H1 (cell line): ENCODE measurements at regions not wholly inside any gene's neighbourhood (a gene's known extent, or its start where the extent isn't known, plus 50 kb on each side); places are given as distances from the start of the nearest gene placed in this dataset.

Experiments
- CTCF ChIA-PET: fragments of 300-600 bp; sonication (Branson Sonifier 250); formaldehyde crosslinking; loops from one replicate; lab custom pipeline; 2021; ENCODE audit not compliant: partially characterized antibody; lab: Charles Lee
- POLR2A ChIA-PET: fragments of 300-600 bp; sonication (Branson Sonifier 250); formaldehyde crosslinking; loops from one replicate; lab custom pipeline; 2021; ENCODE audit warnings: inconsistent platforms; ENCODE audit not compliant: partially characterized antibody; lab: Charles Lee
- DNase-seq, 2 experiments: peaks; one replicate each; pipeline versions ENCODE4 v3.0.0 to v3.0.0-alpha.2; 2010 to 2022; ENCODE audit warnings: low spot score in 2 of 2, low read depth in 1 of 2, mixed read lengths in 1 of 2
- FAIRE-seq: peaks from 2 replicates; lab custom pipeline; 2011; peaks lifted over from hg19 to GRCh38; lab: Jason Lieb, UNC
- H2AFZ ChIP-seq: 2 replicates; pipeline ENCODE4 v1.8.1; 2012; ENCODE audit warnings: low read length, inconsistent platforms
- H2AK5ac ChIP-seq: 2 replicates; pipeline ENCODE4 v1.6.1; 2013; ENCODE audit warnings: low read depth, low read length
- H2BK120ac ChIP-seq: replicated peaks from 2 replicates; pipeline ENCODE3; 2013; ENCODE audit warnings: low read depth, low read length, inconsistent platforms
- H2BK12ac ChIP-seq: 2 replicates; pipeline ENCODE4 v1.6.1; 2013; ENCODE audit warnings: low read depth, low read length
- H2BK15ac ChIP-seq: 2 replicates; pipeline ENCODE4 v1.6.1; 2013; ENCODE audit warnings: low read length
- H2BK20ac ChIP-seq: 2 replicates; pipeline ENCODE4 v1.6.1; 2013; ENCODE audit warnings: low read length
- H2BK5ac ChIP-seq: 2 replicates; pipeline ENCODE4 v1.6.1; 2013; ENCODE audit warnings: low read depth, low read length
- H3K14ac ChIP-seq: 2 replicates; pipeline ENCODE4 v1.6.1; 2013; ENCODE audit warnings: inconsistent platforms; ENCODE audit not compliant: insufficient read length
- H3K18ac ChIP-seq: 2 replicates; pipeline ENCODE4 v1.6.1; 2013; ENCODE audit warnings: low read length; ENCODE audit errors: extremely low read depth
- H3K23ac ChIP-seq: 2 replicates; pipeline ENCODE4 v1.6.1; 2013; ENCODE audit warnings: inconsistent platforms; ENCODE audit not compliant: insufficient read length
- H3K23me2 ChIP-seq: 2 replicates; pipeline ENCODE4 v1.6.1; 2013; ENCODE audit warnings: low read depth, low read length
- H3K27ac ChIP-seq: 2 replicates; pipeline ENCODE4 v1.6.1; 2011; ENCODE audit warnings: low read depth, low read length, inconsistent platforms
- H3K27me3 ChIP-seq, 4 experiments: replicated peaks in 1 of 4; 1 replicate in 1 of 4; 2 replicates in 3 of 4; pipeline versions ENCODE4 v1.6.1 to v1.8.1; 2011 to 2013; ENCODE audit warnings: low read length in 3 of 4, mild to moderate bottlenecking in 3 of 4, inconsistent platforms in 2 of 4, mixed read lengths in 2 of 4, moderate library complexity in 1 of 4; ENCODE audit not compliant: control insufficient read depth in 3 of 4, insufficient read depth in 3 of 4; ENCODE audit errors: extremely low read depth in 1 of 4
- H3K36me3 ChIP-seq, 4 experiments: 2 replicates each; pipeline versions ENCODE4 v1.6.1 to v1.8.1; 2011 to 2013; ENCODE audit warnings: mild to moderate bottlenecking in 4 of 4, low read length in 3 of 4, moderate library complexity in 2 of 4, control low read depth in 1 of 4, inconsistent platforms in 1 of 4; ENCODE audit not compliant: insufficient read depth in 4 of 4, control insufficient read depth in 2 of 4
- H3K4ac ChIP-seq: replicated peaks from 2 replicates; pipeline ENCODE3; 2013; ENCODE audit warnings: low read length, low read depth, mixed read lengths, inconsistent platforms; ENCODE audit not compliant: insufficient read length
- H3K4me1 ChIP-seq, 4 experiments: replicated peaks in 1 of 4; 1 replicate in 1 of 4; 2 replicates in 3 of 4; pipeline versions ENCODE4 v1.6.1 to v1.8.1; 2011 to 2013; ENCODE audit warnings: low read length in 3 of 4, inconsistent platforms in 2 of 4, mixed read lengths in 1 of 4; ENCODE audit not compliant: insufficient read depth in 4 of 4, control insufficient read depth in 3 of 4
- H3K4me2 ChIP-seq, 2 experiments: 2 replicates each; pipeline versions ENCODE4 v1.6.1 to v1.8.1; 2011 to 2013; ENCODE audit warnings: low read depth in 2 of 2, low read length in 2 of 2, control low read depth in 1 of 2, inconsistent platforms in 1 of 2, mild to moderate bottlenecking in 1 of 2; ENCODE audit not compliant: insufficient read depth in 1 of 2
- H3K4me3 ChIP-seq, 4 experiments: fragments of 200-600, 300-600 bp in 1 of 4; sonication (generic), shearing (Covaris generic), sonication (Bioruptor Twin) in 1 of 4; 2 replicates each; pipeline versions ENCODE4 v1.5.1 to v1.8.1; 2011 to 2016; ENCODE audit warnings: low read length in 4 of 4, low read depth in 3 of 4, control low read depth in 2 of 4, inconsistent platforms in 2 of 4, mild to moderate bottlenecking in 2 of 4, mixed read lengths in 1 of 4, moderate library complexity in 1 of 4; ENCODE audit not compliant: insufficient read depth in 2 of 4; ENCODE audit errors: extremely low read depth in 1 of 4
- H3K56ac ChIP-seq: replicated peaks from 2 replicates; pipeline ENCODE3; 2013; ENCODE audit warnings: low read depth, mild to moderate bottlenecking, mixed read lengths, low read length, inconsistent platforms; ENCODE audit not compliant: insufficient read length
- H3K79me1 ChIP-seq: 2 replicates; pipeline ENCODE4 v1.6.1; 2013; ENCODE audit warnings: low read depth, low read length, control low read depth
- H3K79me2 ChIP-seq, 2 experiments: 2 replicates each; pipeline versions ENCODE4 v1.6.1 to v1.8.1; 2012 to 2013; ENCODE audit warnings: low read length in 2 of 2, mild to moderate bottlenecking in 2 of 2, inconsistent platforms in 1 of 2; ENCODE audit not compliant: insufficient read depth in 2 of 2, control insufficient read depth in 1 of 2
- H3K9ac ChIP-seq, 4 experiments: replicated peaks in 1 of 4; 1 replicate in 1 of 4; 2 replicates in 3 of 4; pipeline versions ENCODE4 v1.6.1 to v1.8.1; 2011 to 2013; ENCODE audit warnings: low read depth in 3 of 4, low read length in 3 of 4, control low read depth in 2 of 4, mild to moderate bottlenecking in 2 of 4, moderate library complexity in 2 of 4, inconsistent platforms in 1 of 4; ENCODE audit errors: extremely low read depth in 1 of 4
- H3K9me3 ChIP-seq, 2 experiments: 2 replicates each; pipeline versions ENCODE4 v1.6.1 to v1.8.1; 2012 to 2013; ENCODE audit warnings: mild to moderate bottlenecking in 2 of 2, moderate library complexity in 2 of 2, control low read depth in 1 of 2, inconsistent platforms in 1 of 2, low read depth in 1 of 2, low read length in 1 of 2, mixed read lengths in 1 of 2; ENCODE audit not compliant: insufficient read depth in 2 of 2
- H4K20me1 ChIP-seq, 2 experiments: replicated peaks in 1 of 2; 2 replicates each; pipeline versions ENCODE3 to v1.8.1; 2011 to 2013; ENCODE audit warnings: inconsistent platforms in 2 of 2, low read length in 2 of 2, mild to moderate bottlenecking in 1 of 2; ENCODE audit not compliant: insufficient read depth in 2 of 2, control insufficient read depth in 1 of 2
- H4K5ac ChIP-seq: 2 replicates; pipeline ENCODE4 v1.6.1; 2013; ENCODE audit warnings: low read length, low read depth, mixed read lengths, inconsistent platforms; ENCODE audit not compliant: insufficient read length
- H4K8ac ChIP-seq: 2 replicates; pipeline ENCODE4 v1.8.0; 2013; ENCODE audit warnings: mild to moderate bottlenecking, moderate library complexity, low read length, inconsistent platforms; ENCODE audit not compliant: insufficient read depth; ENCODE audit errors: extremely low read depth
- H4K91ac ChIP-seq: replicated peaks from 2 replicates; pipeline ENCODE3; 2013; ENCODE audit warnings: low read length, mixed read lengths, inconsistent platforms; ENCODE audit not compliant: insufficient read length
- BCL11A ChIP-seq, 2 experiments: IDR thresholded peaks; one replicate each; pipeline ENCODE4 v1.6.1; 2011; ENCODE audit warnings: low read depth in 2 of 2, low read length in 2 of 2, mild to moderate bottlenecking in 2 of 2
- BRCA1 ChIP-seq: IDR thresholded peaks from 2 replicates; pipeline ENCODE4 v1.6.1; 2012; ENCODE audit warnings: low read depth, low read length, improper control_type of control experiment
- CBX8 ChIP-seq: fragments of 300-800, 300-1000 bp; sonication (generic); IDR thresholded peaks from 2 replicates; pipeline ENCODE4 v1.7.1; 2016; ENCODE audit warnings: low read depth, low read length, borderline replicate concordance
- CHD2 ChIP-seq: IDR thresholded peaks from 2 replicates; pipeline ENCODE4 v1.6.1; 2012; ENCODE audit warnings: low read length, improper control_type of control experiment
- EP300 ChIP-seq, 2 experiments: IDR thresholded peaks; 1 replicate in 1 of 2; 2 replicates in 1 of 2; pipeline ENCODE4 v1.6.1; 2011 to 2012; ENCODE audit warnings: low read depth in 2 of 2, low read length in 2 of 2, mild to moderate bottlenecking in 2 of 2, borderline replicate concordance in 1 of 2, inconsistent platforms in 1 of 2, moderate library complexity in 1 of 2
- GTF2F1 ChIP-seq: IDR thresholded peaks from 2 replicates; pipeline ENCODE4 v1.6.1; 2012; ENCODE audit warnings: low read depth, low read length, improper control_type of control experiment, borderline replicate concordance
- JUN ChIP-seq: IDR thresholded peaks from 2 replicates; pipeline ENCODE4 v1.6.1; 2011; ENCODE audit warnings: low read depth, mild to moderate bottlenecking, improper control_type of control experiment, low read length
- KDM1A ChIP-seq: fragments of 200-600, 300-600 bp; sonication (generic); IDR thresholded peaks from 2 replicates; pipeline ENCODE4 v1.7.1; 2016; ENCODE audit warnings: mild to moderate bottlenecking, low read length, borderline replicate concordance
- RBBP5 ChIP-seq: IDR thresholded peaks from 2 replicates; pipeline ENCODE4 v1.7.1; 2012; ENCODE audit warnings: low read depth, mild to moderate bottlenecking, inconsistent platforms, low read length, moderate library complexity, borderline replicate concordance
- SP2 ChIP-seq: IDR thresholded peaks from 2 replicates; pipeline ENCODE4 v1.6.1; 2012; ENCODE audit warnings: mild to moderate bottlenecking, low read length, inconsistent platforms
- TBP ChIP-seq: IDR thresholded peaks from 2 replicates; pipeline ENCODE4 v1.6.1; 2011; ENCODE audit warnings: low read depth, low read length, improper control_type of control experiment

DNA sequence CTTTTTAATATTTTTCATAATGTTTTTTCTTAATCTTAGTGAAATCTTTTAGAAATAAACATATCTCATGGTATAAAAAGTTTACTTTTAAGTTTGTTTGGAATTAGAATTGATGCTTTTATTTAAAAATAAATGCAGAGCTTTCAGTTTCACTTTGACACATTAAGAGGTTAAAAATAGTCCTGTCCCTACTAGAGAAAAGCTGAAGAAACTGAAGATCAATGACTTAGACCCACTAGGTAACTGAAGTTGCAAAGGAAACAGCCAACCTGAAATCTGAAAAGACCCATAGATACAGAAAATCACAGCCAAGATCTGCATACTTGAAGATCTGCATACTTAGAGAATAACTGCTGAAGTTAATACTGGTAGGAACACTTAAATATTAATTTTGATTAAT lies 237.6 kb downstream of the RAP2B start:
- DNase-seq (no peak), FAIRE-seq (no peak)
- H3K27ac ChIP-seq = no peak overlapping the region
- no peak overlapping the region for H2BK20ac ChIP-seq
- no peak overlapping the region for H2BK12ac ChIP-seq
- no peak overlapping the region for H2BK15ac ChIP-seq
- no peak overlapping the region for H4K5ac ChIP-seq
- no peak overlapping the region for H4K91ac ChIP-seq
- H3K79me1 ChIP-seq = no peaks in the 10 kb centered on the region
- H2BK120ac ChIP-seq = no peak overlapping the region
- no peak overlapping the region for H3K14ac ChIP-seq
- H3K4me2 ChIP-seq = no peak overlapping the region
- no peak overlapping the region for H2AFZ ChIP-seq
- H3K4me3 ChIP-seq = no peak overlapping the region
- ChIA-PET CTCF (interaction anchor here (0.7 kb wide), 1 partner anchor 152 kb away, joined by 3 read pairs; no protein-coding TSS in a partner anchor), POLR2A (no interaction called here)
- no peaks in the 10 kb centered on the region for H3K36me3 ChIP-seq
- H3K4me1 ChIP-seq = 0 out of 7 replicates have a peak, but pooled peaks cover 0 to 4% (median 0%) of the 10 kb centered on the region in 4 experiments
- H3K9ac ChIP-seq = no peak overlapping the region
- no peaks in the 10 kb centered on the region for H3K79me2 ChIP-seq
- no peak for TF ChIP-seq CHD2
- no peak for TF ChIP-seq GTF2F1
- TF ChIP-seq CBX8 = no peak
- no peak for TF ChIP-seq EP300 (IDR thresholded peaks at IDR 0.05; ENCODE audit: borderline replicate concordance in 1 of 2, low read depth in 2 of 2, low read length in 2 of 2)
- no peak for TF ChIP-seq KDM1A
- TF ChIP-seq JUN = no peak
- no peak for TF ChIP-seq TBP
- TF ChIP-seq SP2 = no peak
- TF ChIP-seq RBBP5 = no peak
- no peak for TF ChIP-seq BCL11A (IDR thresholded peaks at IDR 0.05; ENCODE audit: low read depth in 2 of 2, low read length in 2 of 2)
- TF ChIP-seq BRCA1 = no peak
- no peaks in the 10 kb centered on the region for H4K20me1 ChIP-seq
- H3K56ac ChIP-seq = no peak overlapping the region
- H3K27me3 ChIP-seq = no peaks in the 10 kb centered on the region
- no peaks in the 10 kb centered on the region for H3K9me3 ChIP-seq
- no peak overlapping the region for H2BK5ac ChIP-seq
- no peak overlapping the region for H3K23ac ChIP-seq
- no peak overlapping the region for H3K4ac ChIP-seq
- no peak overlapping the region for H3K18ac ChIP-seq
- H4K8ac ChIP-seq = no peak overlapping the region
- no peak overlapping the region for H2AK5ac ChIP-seq
- H3K23me2 ChIP-seq = no peaks in the 10 kb centered on the region; the same call in 1 of the 2 replicates
